H9 (cell line): ENCODE measurements at regions not wholly inside any gene's neighbourhood (a gene's known extent, or its start where the extent isn't known, plus 50 kb on each side); places are given as distances from the start of the nearest gene placed in this dataset.

Source experiments
- DNase-seq: peaks from one replicate; pipeline ENCODE4 v3.0.0-alpha.2; 2017
- H2AFZ ChIP-seq: one replicate; pipeline ENCODE4 v1.6.1; 2013; ENCODE audit warnings: mild to moderate bottlenecking, low read length, control low read depth, moderate library complexity
- H2AK5ac ChIP-seq: 2 replicates; pipeline ENCODE4 v1.6.1; 2013; ENCODE audit warnings: low read length, control low read depth, mixed read lengths; ENCODE audit not compliant: insufficient read length
- H2BK120ac ChIP-seq: one replicate; pipeline ENCODE4 v1.6.1; 2013; ENCODE audit warnings: low read depth, mild to moderate bottlenecking, low read length, control low read depth, inconsistent platforms; ENCODE audit not compliant: poor library complexity, severe bottlenecking
- H2BK12ac ChIP-seq: 2 replicates; pipeline ENCODE4 v1.6.1; 2013; ENCODE audit warnings: low read length, control low read depth, mixed read lengths, low read depth; ENCODE audit not compliant: insufficient read length
- H2BK15ac ChIP-seq: 2 replicates; pipeline ENCODE4 v1.6.1; 2013; ENCODE audit warnings: low read depth, low read length, control low read depth
- H2BK20ac ChIP-seq: one replicate; pipeline ENCODE4 v1.6.1; 2013; ENCODE audit warnings: low read depth, mild to moderate bottlenecking, low read length, control low read depth, inconsistent platforms; ENCODE audit not compliant: poor library complexity, severe bottlenecking
- H2BK5ac ChIP-seq: 2 replicates; pipeline ENCODE4 v1.6.1; 2013; ENCODE audit warnings: low read length, control low read depth, mixed read lengths; ENCODE audit not compliant: insufficient read length
- H3K14ac ChIP-seq: 2 replicates; pipeline ENCODE4 v1.6.1; 2013; ENCODE audit warnings: low read length, control low read depth; ENCODE audit not compliant: insufficient read depth
- H3K18ac ChIP-seq: 2 replicates; pipeline ENCODE4 v1.6.1; 2013; ENCODE audit warnings: low read depth, mild to moderate bottlenecking, mixed read lengths, low read length, control low read depth; ENCODE audit not compliant: insufficient read length
- H3K23ac ChIP-seq: 2 replicates; pipeline ENCODE4 v1.6.1; 2013; ENCODE audit warnings: low read length, control low read depth, mixed read lengths, low read depth; ENCODE audit not compliant: insufficient read length
- H3K23me2 ChIP-seq: 2 replicates; pipeline ENCODE4 v1.6.1; 2013; ENCODE audit warnings: low read depth, mild to moderate bottlenecking, mixed read lengths, low read length, control low read depth; ENCODE audit not compliant: insufficient read length, poor library complexity, severe bottlenecking
- H3K27ac ChIP-seq: 2 replicates; pipeline ENCODE4 v1.5.1; 2013; ENCODE audit warnings: low read length, control low read depth, mixed read lengths, low read depth; ENCODE audit not compliant: insufficient read length
- H3K27me3 ChIP-seq: 2 replicates; pipeline ENCODE4 v1.6.1; 2013; ENCODE audit warnings: low read length, control low read depth, inconsistent platforms; ENCODE audit not compliant: insufficient read depth
- H3K4ac ChIP-seq: 2 replicates; pipeline ENCODE4 v1.6.1; 2013; ENCODE audit warnings: low read depth, mild to moderate bottlenecking, control low read depth, inconsistent platforms, low read length, moderate library complexity
- H3K4me1 ChIP-seq: 2 replicates; pipeline ENCODE4 v1.6.1; 2013; ENCODE audit warnings: low read length, control low read depth, inconsistent platforms; ENCODE audit not compliant: insufficient read depth
- H3K4me2 ChIP-seq: 2 replicates; pipeline ENCODE4 v1.6.1; 2013; ENCODE audit warnings: low read length, control low read depth, mixed read lengths; ENCODE audit not compliant: insufficient read length, insufficient read depth
- H3K56ac ChIP-seq: 2 replicates; pipeline ENCODE4 v1.6.1; 2013; ENCODE audit warnings: low read depth, mild to moderate bottlenecking, mixed read lengths, low read length, control low read depth; ENCODE audit not compliant: insufficient read length
- H3K79me1 ChIP-seq: 2 replicates; pipeline ENCODE4 v1.6.1; 2013; ENCODE audit warnings: low read depth, mild to moderate bottlenecking, moderate library complexity, low read length, control low read depth, inconsistent platforms; ENCODE audit not compliant: insufficient read depth, poor library complexity, severe bottlenecking
- H3K79me2 ChIP-seq: 2 replicates; pipeline ENCODE4 v1.6.1; 2013; ENCODE audit warnings: low read length, control low read depth, inconsistent platforms; ENCODE audit not compliant: insufficient read depth
- H3K9ac ChIP-seq: 2 replicates; pipeline ENCODE4 v1.6.1; 2013; ENCODE audit warnings: low read length, control low read depth, mixed read lengths; ENCODE audit not compliant: insufficient read length; ENCODE audit errors: extremely low read depth
- H3K9me3 ChIP-seq: one replicate; pipeline ENCODE4 v1.6.1; 2013; ENCODE audit warnings: low read depth, low read length, inconsistent platforms; ENCODE audit not compliant: control insufficient read depth
- H3T11ph ChIP-seq: one replicate; pipeline ENCODE4 v1.6.1; 2013; ENCODE audit warnings: mild to moderate bottlenecking, low read length, control low read depth, inconsistent platforms
- H4K20me1 ChIP-seq: one replicate; pipeline ENCODE4 v1.6.1; 2013; ENCODE audit not compliant: control insufficient read depth, insufficient read length, insufficient read depth
- H4K5ac ChIP-seq: 2 replicates; pipeline ENCODE4 v1.6.1; 2013; ENCODE audit warnings: low read depth, mild to moderate bottlenecking, mixed read lengths, low read length, control low read depth; ENCODE audit not compliant: insufficient read length
- H4K8ac ChIP-seq: replicated peaks from 2 replicates; pipeline ENCODE4 v1.6.1; 2013; ENCODE audit warnings: low read length, control low read depth, mixed read lengths, low read depth; ENCODE audit not compliant: insufficient read length
- H4K91ac ChIP-seq: 2 replicates; pipeline ENCODE4 v1.6.1; 2013; ENCODE audit warnings: low read depth, mild to moderate bottlenecking, moderate library complexity, mixed read lengths, low read length, control low read depth; ENCODE audit not compliant: insufficient read length
- H3K27ac Mint-ChIP-seq, 3 experiments: 2 replicates in 2 of 3; 3 replicates in 1 of 3; pipeline ENCODE4 v1.8.0; 2020 to 2021; ENCODE audit warnings: mixed read lengths in 3 of 3, mild to moderate bottlenecking in 1 of 3, moderate library complexity in 1 of 3
- H3K27me3 Mint-ChIP-seq: 2 replicates; pipeline ENCODE4 v1.8.0; 2021; ENCODE audit warnings: low read depth, mild to moderate bottlenecking, moderate library complexity, mixed read lengths
- H3K36me3 Mint-ChIP-seq, 3 experiments: 2 replicates in 2 of 3; 3 replicates in 1 of 3; pipeline ENCODE4 v1.8.0; 2020 to 2021; ENCODE audit warnings: low read depth in 3 of 3, mixed read lengths in 3 of 3; ENCODE audit not compliant: insufficient read depth in 1 of 3
- H3K4me1 Mint-ChIP-seq, 2 experiments: 2 replicates each; pipeline ENCODE4 v1.8.0; 2020; ENCODE audit warnings: mixed read lengths in 2 of 2
- H3K4me3 Mint-ChIP-seq, 2 experiments: 2 replicates in 1 of 2; 3 replicates in 1 of 2; pipeline ENCODE4 v1.8.0; 2020 to 2021; ENCODE audit warnings: mild to moderate bottlenecking in 2 of 2, mixed read lengths in 2 of 2, moderate library complexity in 1 of 2
- H3K9me3 Mint-ChIP-seq, 2 experiments: 2 replicates in 1 of 2; 3 replicates in 1 of 2; pipeline ENCODE4 v1.8.0; 2020; ENCODE audit warnings: mild to moderate bottlenecking in 2 of 2, mixed read lengths in 2 of 2, moderate library complexity in 1 of 2
- CTCF ChIP-seq: fragments of 200-600 bp; sonication (generic); conservative IDR thresholded peaks from 3 replicates; pipeline ENCODE4 v1.8.0; 2021; ENCODE audit warnings: antibody characterized with exemption, mild to moderate bottlenecking
- WGBS: extraction: QIAGEN DNeasy Blood & Tissue Kit; methylation state at CpG from one replicate; pipeline ENCODE4 v1.1.7; 2013; ENCODE audit warnings: missing lambda C conversion rate, low lambda C conversion rate, mixed read lengths; ENCODE audit not compliant: insufficient read length; ENCODE audit errors: extremely low coverage; 5-methylcytosine and 5-hydroxymethylcytosine counted together

GRCh38 chr3:87132801-87133200, 94.3 kb upstream of the CHMP2B start:
- Histone ChIP-seq H2BK12ac (no peak overlapping the region), H2BK15ac (no peak overlapping the region), H2AK5ac (no peak overlapping the region), H2AFZ (no peak overlapping the region), H3K9ac (no peak overlapping the region), H3K4me1 (no peaks in the 10 kb centered on the region), H3K14ac (no peak overlapping the region), H3K4me2 (no peak overlapping the region), H3T11ph (no peak overlapping the region), H4K91ac (no peak overlapping the region), H3K79me1 (no peaks in the 10 kb centered on the region), H3K27ac (no peak overlapping the region), H3K23me2 (no peaks in the 10 kb centered on the region), H3K4ac (no peak overlapping the region), H4K5ac (no peak overlapping the region), H4K8ac (no peak overlapping the region), H3K27me3 (no peaks in the 10 kb centered on the region), H3K9me3 (no peaks in the 10 kb centered on the region), H3K79me2 (no peaks in the 10 kb centered on the region), H3K56ac (no peak overlapping the region), H4K20me1 (no peaks in the 10 kb centered on the region), H2BK5ac (no peak overlapping the region), H3K18ac (no peak overlapping the region), H2BK20ac (no peak overlapping the region), H3K23ac (no peak overlapping the region), H2BK120ac (no peak overlapping the region)
- TF ChIP-seq CTCF, result no peak
- WGBS, result no CpG with 5 or more reads among the region's 2 CpGs
- no peaks in the 10 kb centered on the region for H3K4me1 Mint-ChIP-seq
- no peaks in the 10 kb centered on the region for H3K9me3 Mint-ChIP-seq
- no peaks in the 10 kb centered on the region for H3K36me3 Mint-ChIP-seq
- no peak for DNase-seq
- H3K27ac Mint-ChIP-seq, result no peak overlapping the region
- no peaks in the 10 kb centered on the region; the same call in 1 of the 2 replicates for H3K27me3 Mint-ChIP-seq
- H3K4me3 Mint-ChIP-seq, result no peak overlapping the region
